ENCODE measurements at regions not wholly inside any gene's neighbourhood (a gene's known extent, or its start where the extent isn't known, plus 50 kb on each side); places are given as distances from the start of the nearest gene placed in this dataset.

DNA sequence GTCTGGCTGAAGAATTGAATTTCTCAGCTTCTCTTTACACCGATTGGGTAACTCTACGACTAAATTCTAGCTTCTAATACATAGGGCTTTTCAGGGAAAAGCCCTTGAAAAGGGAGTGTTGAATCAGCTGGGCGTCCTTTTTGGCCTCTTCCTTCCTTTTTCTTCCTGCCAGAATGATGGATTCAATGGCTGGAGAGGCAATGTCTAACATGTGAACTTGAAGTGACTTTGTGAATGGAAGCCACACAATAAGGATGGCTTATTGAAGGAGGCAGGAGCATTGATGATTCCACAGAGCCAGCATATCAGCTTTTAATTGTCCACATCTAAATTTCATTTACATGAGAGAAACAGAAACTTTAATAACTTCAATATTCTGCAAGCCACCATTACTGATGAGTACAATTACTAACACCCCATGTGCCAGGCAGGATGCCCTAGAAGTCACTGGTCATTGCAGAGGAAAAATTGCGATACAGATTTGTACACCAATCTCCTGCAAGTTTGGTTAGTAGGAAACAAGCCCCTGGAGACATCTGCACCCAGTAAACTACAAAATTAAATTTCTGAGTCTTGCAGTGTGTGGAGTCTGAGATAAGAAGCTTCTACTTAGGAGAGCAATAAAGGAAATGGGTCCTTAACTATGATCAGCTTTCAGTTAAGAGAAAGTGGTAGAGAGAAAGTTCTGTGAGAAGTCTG lies 56.1 kb downstream of the STYXL2 start:
- no peak for TF ChIP-seq FOXM1 (IDR thresholded peaks at IDR 0.05; ENCODE audit: borderline replicate concordance)
- no peak for TF ChIP-seq BHLHE40 (IDR thresholded peaks at IDR 0.05; ENCODE audit: borderline replicate concordance)
- no peak for TF ChIP-seq TARDBP (IDR thresholded peaks at IDR 0.05)
- no peak for TF ChIP-seq SUZ12 (IDR thresholded peaks at IDR 0.05)
- no peak for TF ChIP-seq FOXK2 (IDR thresholded peaks at IDR 0.05)
- no peak for TF ChIP-seq SP1 (IDR thresholded peaks at IDR 0.05)
- TF ChIP-seq, protein P1, sequence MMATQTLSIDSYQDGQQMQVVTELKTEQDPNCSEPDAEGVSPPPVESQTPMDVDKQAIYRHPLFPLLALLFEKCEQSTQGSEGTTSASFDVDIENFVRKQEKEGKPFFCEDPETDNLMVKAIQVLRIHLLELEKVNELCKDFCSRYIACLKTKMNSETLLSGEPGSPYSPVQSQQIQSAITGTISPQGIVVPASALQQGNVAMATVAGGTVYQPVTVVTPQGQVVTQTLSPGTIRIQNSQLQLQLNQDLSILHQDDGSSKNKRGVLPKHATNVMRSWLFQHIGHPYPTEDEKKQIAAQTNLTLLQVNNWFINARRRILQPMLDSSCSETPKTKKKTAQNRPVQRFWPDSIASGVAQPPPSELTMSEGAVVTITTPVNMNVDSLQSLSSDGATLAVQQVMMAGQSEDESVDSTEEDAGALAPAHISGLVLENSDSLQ (IDR thresholded peaks at IDR 0.05): no peak
- no peak for TF ChIP-seq NFRKB (IDR thresholded peaks at IDR 0.05)
- TF ChIP-seq ELF4 (IDR thresholded peaks at IDR 0.05): no peak
- no peak for TF ChIP-seq FOXA1 (IDR thresholded peaks at IDR 0.05)
- no peak for TF ChIP-seq ZNF384 (IDR thresholded peaks at IDR 0.05)
- TF ChIP-seq HDGF (IDR thresholded peaks at IDR 0.05; ENCODE audit: borderline replicate concordance): no peak
- no peak for TF ChIP-seq ARNT (IDR thresholded peaks at IDR 0.05)
- no peak for TF ChIP-seq CTBP1 (IDR thresholded peaks at IDR 0.05; ENCODE audit: borderline replicate concordance)

Measured in HEK293T (cell line).